Right hindlimb (tissue), 1 donor: ENCODE measurements at regions not wholly inside any gene's neighbourhood (a gene's known extent, or its start where the extent isn't known, plus 50 kb on each side); places are given as distances from the start of the nearest gene placed in this dataset.
"Not testable (repeated sequence)": the region's sequence is repeated elsewhere in the genome, so short reads cannot be mapped to it uniquely, and the experiment has no call there.

ENCODE experiments used
- DNase-seq: peaks from one replicate; pipeline ENCODE4 v3.0.0-alpha.2; 2018

GRCh38 chr17:11182430-11182829, 58.6 kb upstream of the SHISA6 start:
- DNase-seq: no peak

DNA sequence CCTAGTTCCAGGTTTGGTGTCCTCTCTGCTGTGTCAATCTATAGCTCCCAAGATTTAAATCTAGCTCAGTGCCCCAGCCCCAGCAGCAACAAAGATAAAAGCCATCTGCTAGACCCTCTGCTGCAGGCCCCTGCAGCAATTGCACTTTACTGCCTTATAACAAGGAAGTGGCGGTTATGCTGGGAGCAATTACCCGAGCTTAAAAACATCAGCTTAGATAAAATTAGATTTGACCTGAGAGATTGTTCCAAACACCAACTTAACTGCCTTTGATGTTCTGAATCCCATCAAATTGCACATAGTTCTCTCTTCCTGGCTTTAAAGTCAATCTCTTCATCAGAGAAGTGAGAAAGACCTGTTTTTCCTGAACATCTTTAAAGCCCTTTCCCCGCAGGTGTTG, 62.4 kb upstream of the SHISA6 start:
- no peak for DNase-seq

DNA sequence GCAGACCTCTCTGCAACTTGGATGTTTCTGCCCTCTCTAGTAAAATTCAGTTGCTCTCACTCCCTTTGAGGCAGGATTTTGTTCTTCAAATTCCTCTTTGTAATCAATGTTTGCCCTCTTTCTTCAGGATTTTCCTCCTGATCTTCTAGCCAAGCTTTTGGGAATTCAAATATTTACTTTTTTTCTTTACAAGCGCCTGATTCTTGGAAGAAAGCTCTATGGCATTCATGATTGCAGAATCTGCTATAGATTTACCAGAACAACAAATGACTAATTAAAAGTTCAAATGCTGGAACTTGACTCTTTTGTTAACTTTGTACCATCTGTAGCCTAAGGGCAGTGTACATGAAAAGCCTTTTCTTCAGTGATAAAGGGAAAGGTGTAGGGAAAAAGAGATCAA, 63.7 kb upstream of the SHISA6 start:
- DNase-seq: no peak

DNA sequence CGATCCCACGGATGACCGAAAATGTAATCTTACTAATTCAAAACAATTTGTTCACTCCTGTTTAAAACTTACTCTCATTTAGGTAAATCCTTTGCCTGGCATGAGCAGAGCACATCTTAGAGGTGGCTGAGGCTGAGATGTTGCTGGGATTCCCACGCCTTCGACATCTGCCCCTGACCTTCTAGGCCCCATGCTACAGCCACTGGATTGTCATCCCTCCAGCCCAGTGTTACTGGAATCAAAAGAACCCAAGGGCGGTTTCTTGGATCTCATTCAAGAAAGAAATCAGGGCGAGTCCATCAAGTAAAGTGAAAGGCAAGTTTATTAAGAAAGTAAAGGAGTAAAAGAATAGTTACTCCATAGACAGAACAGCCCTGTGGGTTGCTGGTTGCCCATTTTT, 64.5 kb upstream of the SHISA6 start:
- no peak for DNase-seq

DNA sequence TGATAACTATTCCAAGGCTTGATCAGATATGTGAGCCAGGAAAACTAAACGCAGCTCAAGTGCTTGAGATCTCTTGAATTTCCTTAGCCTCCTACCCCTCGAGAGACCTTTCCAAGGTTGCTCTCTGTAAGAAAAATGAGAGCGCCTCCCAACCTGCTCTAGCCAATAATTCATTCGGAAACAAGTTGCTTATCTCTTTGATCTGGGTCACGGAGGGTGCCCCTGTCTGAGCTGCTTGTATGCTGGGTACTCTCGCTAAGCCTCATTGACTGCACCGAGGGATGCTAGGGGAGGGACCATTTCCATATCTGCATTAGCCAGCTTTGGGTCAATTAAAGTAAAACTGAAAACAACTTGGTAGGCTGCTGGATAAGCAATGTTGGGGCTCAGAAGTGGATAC, 70.1 kb upstream of the SHISA6 start:
- DNase-seq: no peak

DNA sequence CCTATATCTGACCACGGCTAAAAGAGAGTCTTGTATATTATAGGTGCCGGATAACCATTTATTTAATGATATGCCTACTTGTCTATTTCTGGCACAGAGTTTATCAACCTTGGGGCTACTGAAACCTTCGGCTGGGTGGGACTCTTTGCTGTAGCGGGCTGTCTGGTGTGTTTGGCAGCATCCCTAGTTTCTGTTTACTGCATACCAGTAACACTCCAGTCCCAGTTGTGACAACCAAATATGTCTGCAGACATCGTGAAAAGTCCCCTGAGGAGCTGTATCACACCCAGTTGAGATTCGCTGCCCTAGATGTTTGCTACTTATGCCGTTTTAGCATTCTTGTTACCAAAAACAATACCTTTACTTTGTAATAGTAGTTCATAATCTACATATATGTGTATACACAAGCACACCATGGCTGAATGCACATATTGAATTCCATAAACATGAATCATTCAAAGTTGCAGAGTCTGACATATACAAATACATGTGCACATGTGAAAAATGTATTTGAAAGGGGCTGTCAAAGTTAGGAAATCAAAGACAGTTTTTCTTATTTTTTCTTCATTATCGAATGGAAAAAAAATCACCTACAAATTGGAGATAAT, 89.1 kb upstream of the SHISA6 start:
- no peak for DNase-seq

DNA sequence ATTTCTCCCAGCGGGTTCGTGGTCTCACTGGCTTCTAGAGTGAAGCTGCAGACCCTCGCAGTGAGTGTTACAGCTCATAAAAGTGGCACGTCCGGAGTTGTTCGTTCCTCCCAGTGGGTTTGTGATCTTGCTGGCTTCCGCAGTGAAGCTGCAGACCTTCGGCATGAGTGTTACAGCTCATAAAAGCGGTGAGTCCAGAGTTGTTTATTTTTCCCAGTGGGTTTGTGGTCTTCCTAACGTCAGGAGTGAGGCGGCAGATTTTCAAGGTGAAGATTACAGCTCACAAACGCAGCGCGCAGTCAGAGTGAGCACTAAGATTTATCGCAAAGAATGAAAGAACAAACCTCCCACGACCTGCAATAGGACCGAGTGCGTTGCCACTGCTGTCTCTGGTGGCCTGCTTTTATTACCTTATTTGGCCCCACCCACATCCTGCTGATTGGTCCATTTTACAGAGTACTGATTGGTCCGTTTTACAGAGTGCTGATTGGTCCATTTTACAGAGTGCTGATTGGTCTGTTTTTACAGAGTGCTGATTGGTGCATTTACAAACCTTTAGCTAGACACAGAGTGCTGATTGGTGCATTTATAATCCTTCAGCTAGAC, 90.0 kb upstream of the SHISA6 start:
- DNase-seq: not testable (repeated sequence)

DNA sequence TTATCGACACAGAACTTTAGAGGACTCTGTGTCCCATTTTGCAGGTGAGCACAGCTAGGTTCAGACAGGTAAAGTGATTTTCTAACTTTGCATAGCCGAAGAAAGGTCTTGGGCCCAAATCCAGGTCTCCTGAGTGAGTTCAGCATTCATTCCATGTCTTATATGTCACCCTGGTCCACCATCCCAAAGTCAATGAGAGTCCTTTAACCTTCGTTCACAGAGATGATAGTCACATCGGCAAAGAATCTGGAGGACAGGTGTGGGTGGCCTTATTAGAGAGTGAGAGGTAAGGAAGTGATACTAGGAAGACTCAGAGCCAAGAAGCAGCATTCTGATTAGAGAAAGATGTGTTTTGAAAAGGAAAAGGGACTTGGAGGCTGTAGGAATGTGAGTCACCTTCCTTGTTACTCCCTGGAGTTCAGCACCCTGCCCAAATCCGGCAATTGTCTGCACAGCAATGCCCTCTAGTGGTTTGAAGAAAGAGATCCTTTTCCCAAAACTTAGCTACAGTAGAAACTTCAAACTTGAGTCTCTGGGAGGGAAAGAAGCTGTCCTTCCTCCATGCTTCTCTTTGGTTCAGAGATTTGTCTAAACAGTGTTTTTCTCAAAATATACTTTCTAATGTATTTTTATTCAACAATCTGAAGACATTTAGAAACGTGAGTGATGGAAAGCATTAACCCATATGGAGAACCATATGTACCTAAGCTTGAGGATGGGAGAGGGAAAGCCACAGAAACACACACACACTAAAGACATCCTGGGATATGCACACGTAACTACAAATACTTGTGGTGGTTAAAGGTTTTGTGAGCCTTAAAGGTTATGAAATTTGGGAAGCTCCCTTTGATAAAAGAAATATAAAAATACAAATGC, 96.4 kb upstream of the SHISA6 start:
- no peak for DNase-seq

- DNase-seq: no peak
Observed at GRCh38 chr17:11142231-11142630, 98.8 kb upstream of the SHISA6 start.

DNA sequence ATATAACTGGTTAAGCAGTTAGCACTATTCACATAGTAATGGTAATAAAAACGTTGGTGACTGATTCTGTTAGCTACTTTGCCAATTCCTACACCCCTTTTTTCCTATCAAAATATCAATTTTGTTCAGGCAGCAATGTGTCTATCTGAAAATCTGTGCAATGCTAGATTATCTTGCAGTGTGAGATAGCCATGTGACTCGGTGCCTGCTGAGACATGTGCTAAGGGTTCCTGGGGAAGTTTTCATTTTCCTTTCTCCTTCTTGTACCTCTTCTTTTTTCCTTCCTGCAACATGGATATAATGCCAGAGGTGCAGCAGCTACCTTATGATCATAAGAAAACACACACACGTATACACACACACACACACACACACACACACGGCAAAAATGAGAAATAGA, 100.5 kb upstream of the SHISA6 start:
- DNase-seq: no peak

DNA sequence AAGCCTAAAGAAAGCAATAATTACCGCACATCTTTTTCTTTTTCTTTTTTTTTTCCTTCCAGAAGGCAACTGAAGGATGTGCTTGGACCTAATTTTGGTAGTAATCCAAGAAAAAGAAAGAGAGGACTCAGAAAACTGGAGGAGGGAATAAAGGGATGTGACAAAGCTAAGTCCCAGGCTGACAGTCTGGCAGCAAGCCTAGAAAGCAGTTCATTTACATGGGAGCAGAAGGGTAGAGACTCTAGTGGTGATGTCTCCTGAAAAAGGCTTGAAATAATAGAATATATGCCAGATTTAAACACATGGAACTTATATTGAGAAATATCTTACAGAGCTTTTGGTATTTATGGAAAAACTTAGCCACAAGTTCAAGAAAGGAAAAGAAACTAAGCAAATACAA, 101.0 kb upstream of the SHISA6 start:
- peak; percentile 79 for DNase-seq

- DNase-seq: no peak
Observed at GRCh38 chr17:11138023-11138422, 103.0 kb upstream of the SHISA6 start.

DNA sequence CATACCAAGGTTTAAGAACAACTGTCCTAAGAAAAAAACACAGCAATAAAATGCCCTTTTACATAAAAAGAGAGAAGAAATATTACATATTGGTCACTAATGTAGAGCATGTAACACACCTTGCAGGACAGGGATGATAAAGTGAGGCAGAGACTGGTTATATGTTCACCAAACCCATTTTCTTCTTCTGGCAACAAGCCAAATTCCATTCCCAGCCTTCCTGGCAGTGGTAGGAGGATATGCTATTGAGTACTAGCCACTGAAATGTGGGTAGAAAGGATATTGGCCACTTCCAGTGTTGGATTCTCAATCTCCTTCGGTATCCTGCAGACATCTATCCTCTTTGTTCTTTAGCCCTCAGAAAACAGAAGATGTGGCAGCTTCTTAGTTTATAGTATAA, 105.2 kb upstream of the SHISA6 start:
- no peak for DNase-seq

- DNase-seq: no peak
Observed at GRCh38 chr17:11130367-11130766, 110.6 kb upstream of the SHISA6 start.

DNA sequence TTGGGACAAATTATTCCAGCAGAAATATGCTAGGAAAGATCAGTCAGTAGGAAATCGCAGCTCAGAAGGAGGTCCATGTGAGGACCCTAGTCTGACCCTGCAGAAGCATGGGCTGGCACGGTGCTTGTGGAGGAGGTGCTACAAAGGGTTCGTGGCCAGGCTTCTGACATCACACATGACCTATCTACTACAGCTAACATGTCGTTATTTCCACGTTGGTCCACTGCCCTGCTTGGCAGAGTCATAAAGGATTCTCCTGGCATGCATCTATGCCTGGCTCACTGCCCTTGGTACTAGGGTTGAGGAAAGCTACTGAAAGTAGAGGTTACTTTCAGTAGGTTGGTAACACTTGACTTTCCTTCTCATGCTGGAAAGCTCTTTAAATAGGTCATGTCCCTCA, 118.1 kb upstream of the SHISA6 start:
- peak; percentile 34 for DNase-seq

- DNase-seq: no peak
Observed at GRCh38 chr17:11121341-11121985, 119.5 kb upstream of the SHISA6 start.

DNA sequence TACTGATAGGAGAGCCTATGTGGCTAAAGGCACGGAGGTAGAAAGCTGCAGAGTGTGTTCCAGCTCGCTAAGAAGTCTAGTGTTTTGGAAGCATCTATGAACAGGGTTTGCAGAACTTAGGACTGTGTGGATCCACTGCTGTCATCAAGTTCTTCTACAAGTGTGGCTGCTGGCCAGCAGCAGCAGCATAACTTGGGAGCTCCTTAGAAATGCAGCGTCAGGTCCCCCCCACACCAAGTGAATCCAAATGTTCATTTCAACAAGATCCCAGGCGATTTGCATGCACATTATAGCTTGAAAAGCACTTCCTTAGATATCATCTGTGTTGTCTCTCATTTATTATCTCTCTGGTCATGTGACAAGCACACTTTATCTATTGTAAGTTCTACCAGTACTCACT, 131.9 kb upstream of the SHISA6 start:
- no peak for DNase-seq

- DNase-seq: no peak
Observed at GRCh38 chr17:11105141-11105540, 135.9 kb upstream of the SHISA6 start.

DNA sequence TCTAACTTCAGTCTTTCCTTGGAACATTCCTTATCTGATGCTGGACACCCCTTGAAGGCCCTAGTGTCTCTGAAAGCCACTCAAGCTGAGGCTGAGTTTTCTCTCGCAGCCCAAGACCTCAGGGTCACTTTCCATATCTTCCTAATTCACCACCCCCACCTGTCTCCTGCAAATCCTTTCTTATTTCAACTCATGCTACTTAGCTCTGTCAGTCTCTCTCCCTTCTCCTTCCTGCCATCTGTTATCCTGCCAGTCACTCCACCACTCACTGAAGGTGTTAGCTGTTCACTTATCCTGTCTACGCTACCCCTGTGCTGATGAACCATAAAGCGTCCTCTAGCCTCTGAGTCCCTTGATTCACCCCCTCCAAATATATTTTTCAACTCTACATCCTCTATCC, 143.9 kb upstream of the SHISA6 start:
- no peak for DNase-seq

DNA sequence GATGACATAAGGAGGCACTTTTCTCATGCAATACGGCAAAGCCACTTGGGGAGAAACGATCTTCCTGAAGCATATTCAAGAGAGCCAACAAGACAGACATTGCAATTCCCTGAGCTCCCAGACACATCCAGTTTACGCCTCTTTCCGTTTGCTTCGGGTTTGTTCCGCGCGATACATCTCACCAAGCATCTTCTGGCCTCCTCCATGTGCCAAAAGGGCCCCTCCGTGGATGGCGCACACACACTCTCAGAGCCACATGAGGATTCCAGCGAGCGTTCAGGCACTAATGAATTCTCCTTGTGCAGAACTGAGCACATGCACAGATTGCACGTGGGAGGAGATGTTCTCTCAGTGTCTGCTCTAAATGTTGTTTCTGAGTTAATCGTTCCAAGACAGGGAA, 146.7 kb upstream of the SHISA6 start:
- peak; percentile 66 for DNase-seq

DNA sequence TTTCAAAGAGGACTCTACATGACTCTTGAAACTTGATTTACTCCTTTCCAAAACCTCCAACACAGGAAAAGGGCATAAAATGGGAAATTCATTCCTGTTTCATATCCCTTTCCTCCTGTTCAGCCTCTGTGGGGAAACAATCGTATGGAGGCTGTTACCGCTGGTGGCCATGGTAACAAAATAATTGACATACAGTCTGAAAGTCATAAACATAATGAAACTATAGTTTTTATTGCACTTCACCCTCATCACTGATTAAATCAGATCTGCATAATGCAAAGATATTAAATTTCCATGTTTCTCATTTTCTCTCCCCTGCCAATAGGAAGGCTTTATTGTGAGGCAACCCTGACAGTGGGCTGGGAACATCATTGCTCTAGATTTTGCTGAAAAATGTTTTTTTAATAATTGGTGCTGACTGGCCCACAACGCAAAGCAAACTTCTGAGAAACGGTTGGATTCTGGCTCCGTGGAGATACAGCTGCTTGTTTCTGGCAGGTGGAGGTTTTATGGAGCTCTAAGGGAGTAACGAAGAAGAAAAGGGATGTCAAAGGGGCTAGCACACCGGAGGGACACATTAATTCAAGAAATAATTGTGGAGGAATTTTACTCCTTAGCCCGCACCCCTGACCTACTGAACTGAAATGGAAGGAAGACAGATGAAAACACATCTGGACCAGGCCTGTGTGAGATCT, 154.2 kb upstream of the SHISA6 start:
- DNase-seq: peak; percentile 61

- DNase-seq: no peak
Observed at GRCh38 chr17:11082559-11082958, 158.5 kb upstream of the SHISA6 start.

- no peak for DNase-seq
Observed at GRCh38 chr17:11081342-11081741, 159.7 kb upstream of the SHISA6 start.
